CD4-positive, alpha-beta T cell (primary cell): ENCODE measurements at regions not wholly inside any gene's neighbourhood (a gene's known extent, or its start where the extent isn't known, plus 50 kb on each side); places are given as distances from the start of the nearest gene placed in this dataset.

Experiments
- ATAC-seq: fragments of 200-7000 bp; cut with Tn5 transposase; one replicate; pipeline ENCODE4 v1.10.0; 2022; ENCODE audit warnings: mild to moderate bottlenecking; ENCODE audit not compliant: poor library complexity
- CTCF ChIA-PET: fragments of 350-600 bp; sonication (Branson Sonifier 250); formaldehyde crosslinking; loops from one replicate; lab custom pipeline; 2021; ENCODE audit warnings: antibody characterized with exemption, inconsistent platforms; lab: Charles Lee
- POLR2A ChIA-PET: fragments of 350-600 bp; sonication (Branson Sonifier 250); formaldehyde crosslinking; loops from one replicate; lab custom pipeline; 2021; ENCODE audit warnings: antibody characterized with exemption, inconsistent platforms; lab: Charles Lee
- DNase-seq, 14 experiments: peaks; one replicate each; pipeline ENCODE4 v3.0.0-alpha.2; 2013 to 2020; ENCODE audit warnings: mixed read lengths in 2 of 14
- H3K27ac ChIP-seq, 2 donors: one replicate each; pipeline versions ENCODE4 v1.5.1 to v1.7.0; 2013; ENCODE audit warnings: low read length in 2 of 2, low read depth in 1 of 2, mild to moderate bottlenecking in 1 of 2
- H3K27me3 ChIP-seq, 2 experiments: 1 replicate in 1 of 2; 2 replicates in 1 of 2; pipeline versions ENCODE4 v1.6.1 to v1.7.0; 2013; ENCODE audit warnings: low read length in 2 of 2, control low read depth in 1 of 2, mild to moderate bottlenecking in 1 of 2, moderate library complexity in 1 of 2; ENCODE audit not compliant: insufficient read depth in 2 of 2, control insufficient read depth in 1 of 2
- H3K36me3 ChIP-seq: one replicate; pipeline ENCODE4 v1.6.1; 2013; ENCODE audit warnings: low read length, control low read depth; ENCODE audit not compliant: insufficient read depth
- H3K4me1 ChIP-seq: one replicate; pipeline ENCODE4 v1.6.1; 2013; ENCODE audit warnings: low read length, control low read depth; ENCODE audit not compliant: insufficient read depth
- H3K4me3 ChIP-seq: one replicate; pipeline ENCODE4 v1.5.1; 2013; ENCODE audit warnings: mild to moderate bottlenecking, low read length, moderate library complexity
- H3K9me3 ChIP-seq, 2 experiments: 1 replicate in 1 of 2; 2 replicates in 1 of 2; pipeline versions ENCODE4 v1.6.1 to v1.7.0; 2013; ENCODE audit warnings: low read length in 2 of 2, mild to moderate bottlenecking in 2 of 2, control low read depth in 1 of 2, moderate library complexity in 1 of 2; ENCODE audit not compliant: control insufficient read depth in 1 of 2, insufficient read depth in 1 of 2
- H3K27ac Mint-ChIP-seq: one replicate; pipeline ENCODE4 v1.8.0; 2020; ENCODE audit warnings: mixed read lengths
- H3K27me3 Mint-ChIP-seq: one replicate; pipeline ENCODE4 v1.8.0; 2021; ENCODE audit warnings: mixed read lengths
- H3K36me3 Mint-ChIP-seq: one replicate; pipeline ENCODE4 v1.8.0; 2021; ENCODE audit warnings: low read depth, mixed read lengths
- H3K4me1 Mint-ChIP-seq: one replicate; pipeline ENCODE4 v1.8.0; 2021; ENCODE audit warnings: low read depth, mixed read lengths
- H3K4me3 Mint-ChIP-seq: one replicate; pipeline ENCODE4 v1.8.0; 2020; ENCODE audit warnings: mild to moderate bottlenecking, mixed read lengths
- H3K9me3 Mint-ChIP-seq: one replicate; pipeline ENCODE4 v1.8.0; 2020; ENCODE audit warnings: mixed read lengths
- intact Hi-C, 2 experiments: fragments of 100-400 bp; cut with DNase I in 1 of 2; cut with micrococcal nuclease in 1 of 2; formaldehyde crosslinking; loops; one replicate each; pipeline versions ENCODE4 v1.15.1 to v1.9.0; 2023 to 2025; cut with DNase I, micrococcal nuclease
- TF ChIP-seq, protein P1 (sequence below): fragments of 200-600 bp; IDR thresholded peaks from one replicate; pipeline ENCODE4 v1.8.0; 2022; ENCODE audit warnings: antibody characterized with exemption, mild to moderate bottlenecking

DNA sequence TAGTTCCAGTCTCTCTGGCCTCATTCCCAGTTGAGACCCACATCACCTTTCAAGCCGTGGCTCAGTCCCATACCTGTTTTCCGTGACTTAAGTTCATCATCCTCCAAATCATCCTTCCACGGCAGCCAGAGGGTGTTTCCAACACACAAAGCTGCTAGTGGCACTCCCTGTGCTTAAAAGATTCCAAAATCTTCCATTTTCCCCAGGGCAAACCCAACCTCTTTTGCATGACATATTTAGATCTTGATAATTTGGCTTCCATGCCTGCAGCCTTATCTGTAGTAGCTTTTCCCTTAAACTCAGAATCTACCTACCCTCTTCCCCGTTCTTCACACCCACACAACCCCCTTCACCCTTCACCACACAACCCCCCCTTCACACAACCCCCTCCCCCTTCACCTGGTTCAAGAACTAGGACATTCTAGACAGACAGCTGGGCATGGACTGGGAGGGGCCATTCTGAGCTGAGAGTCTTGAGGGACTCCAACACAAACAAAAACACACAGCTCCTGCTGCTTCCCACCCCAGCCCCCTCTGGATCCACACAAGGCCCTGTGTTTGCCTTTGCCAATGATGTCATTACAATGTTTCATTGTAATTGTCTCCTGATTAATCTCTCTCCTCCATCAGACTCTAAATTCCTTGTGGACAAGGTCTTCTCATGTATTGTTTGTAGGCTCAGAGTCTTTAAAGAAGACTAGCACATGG, 268.2 kb downstream of the SH3GL2 start:
- H3K4me3 ChIP-seq = no peak overlapping the region
- Mint-ChIP-seq H3K9me3 (peaks cover 8% of the 10 kb centered on the region), H3K4me3 (no peak overlapping the region), H3K4me1 (no peaks in the 10 kb centered on the region), H3K36me3 (no peaks in the 10 kb centered on the region), H3K27ac (no peak overlapping the region), H3K27me3 (no peaks in the 10 kb centered on the region)
- ChIA-PET POLR2A (no interaction called here), CTCF (no interaction called here)
- ATAC-seq (no peak), DNase-seq (no peak)
- peaks cover 0 to 12% of the 10 kb centered on the region in 2 experiments for H3K9me3 ChIP-seq
- TF ChIP-seq, protein P1, sequence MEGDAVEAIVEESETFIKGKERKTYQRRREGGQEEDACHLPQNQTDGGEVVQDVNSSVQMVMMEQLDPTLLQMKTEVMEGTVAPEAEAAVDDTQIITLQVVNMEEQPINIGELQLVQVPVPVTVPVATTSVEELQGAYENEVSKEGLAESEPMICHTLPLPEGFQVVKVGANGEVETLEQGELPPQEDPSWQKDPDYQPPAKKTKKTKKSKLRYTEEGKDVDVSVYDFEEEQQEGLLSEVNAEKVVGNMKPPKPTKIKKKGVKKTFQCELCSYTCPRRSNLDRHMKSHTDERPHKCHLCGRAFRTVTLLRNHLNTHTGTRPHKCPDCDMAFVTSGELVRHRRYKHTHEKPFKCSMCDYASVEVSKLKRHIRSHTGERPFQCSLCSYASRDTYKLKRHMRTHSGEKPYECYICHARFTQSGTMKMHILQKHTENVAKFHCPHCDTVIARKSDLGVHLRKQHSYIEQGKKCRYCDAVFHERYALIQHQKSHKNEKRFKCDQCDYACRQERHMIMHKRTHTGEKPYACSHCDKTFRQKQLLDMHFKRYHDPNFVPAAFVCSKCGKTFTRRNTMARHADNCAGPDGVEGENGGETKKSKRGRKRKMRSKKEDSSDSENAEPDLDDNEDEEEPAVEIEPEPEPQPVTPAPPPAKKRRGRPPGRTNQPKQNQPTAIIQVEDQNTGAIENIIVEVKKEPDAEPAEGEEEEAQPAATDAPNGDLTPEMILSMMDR = no peak
- H3K27me3 ChIP-seq = no peaks in the 10 kb centered on the region
- intact Hi-C loops = no loop called here
- H3K4me1 ChIP-seq = no peaks in the 10 kb centered on the region
- no peaks in the 10 kb centered on the region for H3K36me3 ChIP-seq
- H3K27ac ChIP-seq = no peak overlapping the region

DNA sequence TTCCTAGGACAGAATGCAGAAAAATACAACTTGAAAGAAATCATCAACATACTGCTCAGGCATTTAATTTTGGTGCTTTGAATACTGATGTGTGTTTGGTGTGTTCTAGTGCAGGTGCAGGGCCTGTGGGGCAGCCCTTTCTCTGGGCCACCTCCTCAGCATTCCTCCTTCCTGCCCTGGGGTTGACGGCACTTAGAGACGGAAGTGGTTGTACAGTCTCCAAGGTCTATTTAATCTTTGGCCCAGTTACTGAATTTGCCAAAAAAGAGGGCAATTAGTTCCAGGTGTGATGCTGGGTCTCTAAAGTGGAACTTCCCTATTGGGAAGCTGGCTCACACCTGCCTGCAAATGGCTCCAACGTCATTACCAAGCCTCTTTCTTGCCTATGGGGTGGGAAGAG, 269.0 kb downstream of the SH3GL2 start:
- H3K27me3 Mint-ChIP-seq = no peaks in the 10 kb centered on the region
- CTCF ChIA-PET = no interaction called here
- no peaks in the 10 kb centered on the region for H3K4me1 ChIP-seq

DNA sequence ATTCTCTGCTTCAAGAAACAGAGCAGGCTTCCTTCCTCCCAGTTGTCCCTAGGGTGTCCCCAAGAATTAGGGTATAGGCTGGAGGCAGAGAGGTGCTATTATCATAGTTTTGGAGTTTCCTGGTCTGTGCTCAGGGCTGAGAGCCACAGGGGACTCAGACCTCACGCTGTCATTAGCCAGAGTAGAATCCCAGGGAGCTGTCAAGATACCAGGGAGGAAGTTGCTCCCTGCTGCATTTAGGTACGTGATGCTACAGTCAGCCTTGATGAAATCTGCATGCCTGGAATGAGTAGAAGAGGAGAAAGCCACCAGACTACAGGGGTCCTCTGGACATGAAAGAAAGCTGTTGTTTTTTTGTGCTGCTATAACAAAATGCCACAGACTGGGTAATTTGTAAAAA, 273.2 kb downstream of the SH3GL2 start:
- peaks cover 0 to 4% of the 10 kb centered on the region in 2 experiments for H3K9me3 ChIP-seq
- H3K27ac Mint-ChIP-seq = no peak overlapping the region
- CTCF ChIA-PET = no interaction called here

More for the DNA sequence above, 269.0 kb downstream of the SH3GL2 start:
- H3K36me3 ChIP-seq = no peaks in the 10 kb centered on the region
- TF ChIP-seq, protein P1 = no peak
- H3K36me3 Mint-ChIP-seq = no peaks in the 10 kb centered on the region
- no peak overlapping the region for H3K27ac Mint-ChIP-seq
- DNase-seq (no peak), ATAC-seq (no peak)
- H3K4me3 Mint-ChIP-seq = no peak overlapping the region
- no peaks in the 10 kb centered on the region for H3K27me3 ChIP-seq
- no peak overlapping the region for H3K27ac ChIP-seq
- peaks cover 8% of the 10 kb centered on the region for H3K9me3 Mint-ChIP-seq
- H3K4me3 ChIP-seq = no peak overlapping the region
- POLR2A ChIA-PET = no interaction called here
- H3K9me3 ChIP-seq = peaks cover 0 to 10% of the 10 kb centered on the region in 2 experiments
- intact Hi-C loops = no loop called here
- no peaks in the 10 kb centered on the region for H3K4me1 Mint-ChIP-seq

More for the DNA sequence above, 273.2 kb downstream of the SH3GL2 start:
- H3K9me3 Mint-ChIP-seq = peaks cover 2% of the 10 kb centered on the region
- Histone ChIP-seq H3K27me3 (no peaks in the 10 kb centered on the region), H3K4me3 (no peak overlapping the region), H3K36me3 (no peaks in the 10 kb centered on the region), H3K4me1 (no peaks in the 10 kb centered on the region), H3K27ac (no peak overlapping the region)
- no peak overlapping the region for H3K4me3 Mint-ChIP-seq
- H3K36me3 Mint-ChIP-seq = no peaks in the 10 kb centered on the region
- TF ChIP-seq, protein P1 = no peak
- H3K4me1 Mint-ChIP-seq = no peaks in the 10 kb centered on the region
- intact Hi-C loops = no loop called here
- ATAC-seq (no peak), DNase-seq (no peak)
- POLR2A ChIA-PET = no interaction called here
- no peaks in the 10 kb centered on the region for H3K27me3 Mint-ChIP-seq
